ENCODE measurements at regions not wholly inside any gene's neighbourhood (a gene's known extent, or its start where the extent isn't known, plus 50 kb on each side); places are given as distances from the start of the nearest gene placed in this dataset.
A peak's percentile ranks its signal among the peaks of the same experiment; 100 is the strongest.

DNA sequence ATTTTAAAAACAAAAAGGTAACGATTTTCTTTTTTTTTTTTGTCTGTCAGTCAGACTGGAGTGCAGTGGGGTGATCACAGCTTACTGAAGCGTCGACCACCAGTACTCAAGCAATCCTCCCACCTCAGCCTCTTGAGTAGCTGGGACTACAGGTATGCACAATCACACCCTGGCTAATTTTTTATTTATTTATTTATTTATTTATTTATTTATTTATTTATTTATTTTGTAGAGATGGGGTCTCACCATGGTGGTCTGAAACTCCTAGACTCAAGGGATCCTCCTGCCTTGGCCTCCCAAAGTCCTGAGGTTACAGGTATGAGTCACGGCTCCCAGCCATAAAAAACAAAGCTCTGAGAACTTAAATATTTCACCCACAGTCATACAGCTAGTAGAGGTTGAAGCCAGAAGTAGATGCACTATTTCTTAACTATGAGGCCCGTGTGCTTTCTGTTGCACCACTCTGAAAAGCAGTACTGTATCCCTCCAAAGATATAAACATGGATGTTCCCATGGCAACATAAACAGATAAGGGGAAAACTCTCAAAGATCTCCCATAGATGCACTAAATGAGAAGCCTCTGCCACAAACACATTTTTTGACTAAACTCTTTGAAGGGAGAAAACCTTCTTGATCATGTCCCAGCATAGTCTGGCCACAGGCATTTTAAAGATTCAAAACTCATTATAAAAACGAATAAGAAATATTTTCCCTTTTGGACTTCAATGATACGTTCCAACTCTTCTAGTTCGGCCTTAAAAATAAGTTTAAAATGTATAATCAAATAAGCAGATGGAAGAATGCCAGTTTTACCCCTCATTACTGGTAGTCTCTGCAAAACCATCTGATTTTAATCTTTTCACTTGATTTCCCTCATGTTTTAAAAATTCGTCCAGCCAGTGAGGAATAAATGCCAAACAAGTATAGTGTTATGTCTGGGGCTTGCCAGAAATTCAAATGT, 162.3 kb upstream of the ARHGEF26 start:
- no peak for DNase-seq (ENCODE audit: low read depth)
- no peak overlapping the region for H3K4me3 ChIP-seq (ENCODE audit: low read length)
- TF ChIP-seq, protein P1, sequence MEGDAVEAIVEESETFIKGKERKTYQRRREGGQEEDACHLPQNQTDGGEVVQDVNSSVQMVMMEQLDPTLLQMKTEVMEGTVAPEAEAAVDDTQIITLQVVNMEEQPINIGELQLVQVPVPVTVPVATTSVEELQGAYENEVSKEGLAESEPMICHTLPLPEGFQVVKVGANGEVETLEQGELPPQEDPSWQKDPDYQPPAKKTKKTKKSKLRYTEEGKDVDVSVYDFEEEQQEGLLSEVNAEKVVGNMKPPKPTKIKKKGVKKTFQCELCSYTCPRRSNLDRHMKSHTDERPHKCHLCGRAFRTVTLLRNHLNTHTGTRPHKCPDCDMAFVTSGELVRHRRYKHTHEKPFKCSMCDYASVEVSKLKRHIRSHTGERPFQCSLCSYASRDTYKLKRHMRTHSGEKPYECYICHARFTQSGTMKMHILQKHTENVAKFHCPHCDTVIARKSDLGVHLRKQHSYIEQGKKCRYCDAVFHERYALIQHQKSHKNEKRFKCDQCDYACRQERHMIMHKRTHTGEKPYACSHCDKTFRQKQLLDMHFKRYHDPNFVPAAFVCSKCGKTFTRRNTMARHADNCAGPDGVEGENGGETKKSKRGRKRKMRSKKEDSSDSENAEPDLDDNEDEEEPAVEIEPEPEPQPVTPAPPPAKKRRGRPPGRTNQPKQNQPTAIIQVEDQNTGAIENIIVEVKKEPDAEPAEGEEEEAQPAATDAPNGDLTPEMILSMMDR (IDR thresholded peaks at IDR 0.05; ENCODE audit: insufficient read depth, low read depth, low read length, missing control alignments): no peak

DNA sequence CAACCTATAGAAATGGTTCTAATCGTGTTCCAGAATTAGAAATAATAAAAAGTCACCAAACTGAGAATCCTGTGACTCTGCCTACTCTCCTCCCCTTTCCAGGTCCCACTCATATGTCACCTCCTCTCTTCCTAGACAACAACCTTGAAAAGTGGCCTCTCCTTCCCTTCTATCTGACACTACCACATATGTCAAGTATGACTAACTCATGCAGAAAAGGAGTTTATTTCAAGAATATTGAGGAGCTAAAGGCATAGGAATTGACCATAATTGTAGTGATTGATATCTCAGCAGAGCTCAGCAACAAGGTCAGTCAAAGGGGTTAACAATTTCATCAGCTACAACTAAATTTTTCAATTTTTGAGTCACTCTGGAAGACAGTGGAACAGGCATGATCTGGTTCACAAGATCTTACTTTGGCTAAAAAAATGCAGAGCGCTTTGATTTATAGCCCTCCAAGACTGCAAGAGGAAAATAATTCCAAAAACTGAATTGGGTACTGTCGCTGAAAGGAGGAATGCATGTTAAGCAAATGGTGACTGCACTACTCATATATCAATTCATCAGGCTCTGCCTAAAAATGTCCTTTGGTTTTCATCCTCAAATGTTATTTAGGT, 160.6 kb upstream of the ARHGEF26 start:
- H3K4me3 ChIP-seq (ENCODE audit: low read length): no peak overlapping the region
- no peak for DNase-seq (ENCODE audit: low read depth)
- TF ChIP-seq, protein P1 (IDR thresholded peaks at IDR 0.05; ENCODE audit: insufficient read depth, low read depth, low read length, missing control alignments): no peak

DNA sequence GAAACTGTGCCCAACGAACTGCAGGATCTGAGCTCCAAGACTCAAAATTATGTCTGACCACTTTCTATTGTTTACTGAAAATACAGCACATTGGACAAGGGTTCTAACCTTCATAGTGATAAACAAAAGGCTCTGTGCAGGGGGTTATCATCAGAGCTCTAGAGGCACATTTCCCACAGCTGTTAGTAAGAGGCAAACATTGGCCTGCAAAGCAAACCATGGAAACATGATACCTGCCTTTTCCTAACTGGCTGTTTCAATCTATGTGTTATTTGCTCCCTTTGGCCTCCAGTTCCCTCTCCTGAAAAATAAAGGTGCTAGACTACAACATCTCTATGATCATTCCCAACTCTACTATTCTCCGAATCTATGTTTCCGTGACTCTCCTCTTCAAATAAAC, 159.7 kb upstream of the ARHGEF26 start:
- no peak for DNase-seq (ENCODE audit: low read depth)

DNA sequence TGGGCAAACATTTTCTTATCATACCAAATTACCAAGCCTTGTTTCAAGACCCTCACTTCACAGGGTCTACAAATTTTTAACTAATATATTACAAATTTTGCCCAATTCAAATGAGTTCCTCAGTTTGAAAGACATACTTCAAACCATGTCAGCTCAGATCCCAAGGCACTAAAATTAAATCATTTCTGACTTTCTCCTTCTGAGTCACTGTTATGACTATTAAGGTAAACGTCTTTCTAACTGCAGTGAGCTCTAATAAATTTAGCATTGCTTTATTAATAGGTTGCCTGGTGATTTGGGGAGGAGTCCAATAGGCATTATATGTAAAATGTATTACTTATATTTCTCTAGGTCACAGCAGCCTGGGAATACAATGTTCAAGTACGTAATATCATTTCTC, 158.2 kb upstream of the ARHGEF26 start:
- TF ChIP-seq, protein P1 (IDR thresholded peaks at IDR 0.05; ENCODE audit: insufficient read depth, low read depth, low read length, missing control alignments): no peak
- no peak overlapping the region for H3K4me3 ChIP-seq (ENCODE audit: low read length)
- peak; percentile 53 for DNase-seq (ENCODE audit: low read depth)

More for the DNA sequence above, 159.7 kb upstream of the ARHGEF26 start:
- TF ChIP-seq, protein P1 (IDR thresholded peaks at IDR 0.05; ENCODE audit: insufficient read depth, low read depth, low read length, missing control alignments): no peak
- no peak overlapping the region for H3K4me3 ChIP-seq (ENCODE audit: low read length)

DNA sequence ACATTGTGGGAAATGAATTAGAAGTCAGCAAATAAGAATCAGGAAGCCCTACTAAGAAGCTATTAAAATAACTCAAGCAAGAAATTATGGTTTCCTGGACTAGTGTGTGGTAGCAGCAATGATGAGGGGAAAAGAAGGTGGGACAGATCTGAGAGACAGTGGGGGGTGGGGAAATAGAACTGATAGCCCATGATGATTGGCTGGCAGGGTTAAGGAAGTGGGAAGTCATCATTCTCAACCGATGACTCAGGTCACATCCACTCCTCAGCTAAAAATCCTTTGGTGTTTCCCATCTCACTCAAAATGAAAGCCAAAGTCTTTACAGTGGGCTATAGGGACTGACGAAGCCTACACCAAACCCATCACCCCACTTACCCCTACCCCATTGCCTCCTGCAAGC, 153.9 kb upstream of the ARHGEF26 start:
- DNase-seq (ENCODE audit: low read depth): no peak
- TF ChIP-seq, protein P1 (IDR thresholded peaks at IDR 0.05; ENCODE audit: insufficient read depth, low read depth, low read length, missing control alignments): no peak
- no peak overlapping the region for H3K4me3 ChIP-seq (ENCODE audit: low read length)

DNA sequence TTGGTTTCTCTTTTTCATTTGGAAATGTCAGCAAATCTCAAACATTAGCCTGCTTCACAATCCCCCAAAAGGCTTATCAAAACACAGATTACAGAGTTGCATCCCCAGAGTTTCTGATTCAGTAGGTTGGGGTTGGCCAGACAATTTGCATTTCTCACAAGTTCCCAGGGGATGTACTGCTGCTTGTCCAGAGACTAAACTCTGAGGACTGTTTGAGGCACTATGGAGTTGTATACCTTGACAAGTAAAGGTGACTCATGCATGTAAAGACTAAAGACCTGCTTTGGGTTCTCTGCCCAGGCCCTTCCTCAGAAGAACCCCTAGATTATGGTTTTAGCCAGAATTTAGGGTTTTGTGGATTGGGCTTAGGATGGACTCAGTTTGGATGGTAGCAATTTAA, 151.1 kb upstream of the ARHGEF26 start:
- TF ChIP-seq, protein P1 (IDR thresholded peaks at IDR 0.05; ENCODE audit: insufficient read depth, low read depth, low read length, missing control alignments): no peak
- peak; percentile 46 for DNase-seq (ENCODE audit: low read depth)
- H3K4me3 ChIP-seq (ENCODE audit: low read length): no peak overlapping the region
